ENCODE measurements at regions not wholly inside any gene's neighbourhood (a gene's known extent, or its start where the extent isn't known, plus 50 kb on each side); places are given as distances from the start of the nearest gene placed in this dataset.

- TF ChIP-seq CTCF (IDR thresholded peaks at IDR 0.05; ENCODE audit: control extremely low read depth in 1 of 3, insufficient read depth in 1 of 3, low read depth in 1 of 3, low read length in 3 of 3) (no peak), KDM5A (IDR thresholded peaks at IDR 0.05; ENCODE audit: low read length) (no peak), SP1 (IDR thresholded peaks at IDR 0.05; ENCODE audit: low read depth, low read length) (no peak), EP300 (IDR thresholded peaks at IDR 0.05; ENCODE audit: borderline replicate concordance in 1 of 2, low read depth in 2 of 2, low read length in 2 of 2) (no peak), YY1 (IDR thresholded peaks at IDR 0.05; ENCODE audit: low read depth, low read length) (no peak), MAFK (IDR thresholded peaks at IDR 0.05; ENCODE audit: low read depth, low read length) (no peak), POLR2A (IDR thresholded peaks at IDR 0.05; ENCODE audit: control extremely low read depth in 1 of 2, low read depth in 2 of 2, low read length in 2 of 2) (no peak), TBP (IDR thresholded peaks at IDR 0.05; ENCODE audit: low read depth, low read length) (no peak)
These were observed 587.3 kb upstream of the RGMB start for GRCh38 chr5:98186128-98186527.

Data from H1 (cell line).